ENCODE measurements at regions not wholly inside any gene's neighbourhood (a gene's known extent, or its start where the extent isn't known, plus 50 kb on each side); places are given as distances from the start of the nearest gene placed in this dataset.

GRCh38 chr2:215503381-215503780 is 67.5 kb upstream of the FN1 start (continued):
- TF ChIP-seq CHD7 (IDR thresholded peaks at IDR 0.05; ENCODE audit: insufficient replicate concordance, low read length) (no peak), POU5F1 (IDR thresholded peaks at IDR 0.05; ENCODE audit: low read depth, low read length) (no peak), TAF7 (optimal IDR thresholded peaks at IDR 0.05; ENCODE audit: borderline replicate concordance, low read depth, low read length) (no peak), BCL11A (IDR thresholded peaks at IDR 0.05; ENCODE audit: low read depth in 2 of 2, low read length in 2 of 2) (no peak), KDM4A (IDR thresholded peaks at IDR 0.05; ENCODE audit: low read depth, low read length, severe bottlenecking) (no peak), MAFK (IDR thresholded peaks at IDR 0.05; ENCODE audit: low read depth, low read length) (no peak), CTCF (IDR thresholded peaks at IDR 0.05; ENCODE audit: control extremely low read depth in 1 of 3, insufficient read depth in 1 of 3, low read depth in 1 of 3, low read length in 3 of 3) (no peak)
- TF ChIP-seq, protein P1, sequence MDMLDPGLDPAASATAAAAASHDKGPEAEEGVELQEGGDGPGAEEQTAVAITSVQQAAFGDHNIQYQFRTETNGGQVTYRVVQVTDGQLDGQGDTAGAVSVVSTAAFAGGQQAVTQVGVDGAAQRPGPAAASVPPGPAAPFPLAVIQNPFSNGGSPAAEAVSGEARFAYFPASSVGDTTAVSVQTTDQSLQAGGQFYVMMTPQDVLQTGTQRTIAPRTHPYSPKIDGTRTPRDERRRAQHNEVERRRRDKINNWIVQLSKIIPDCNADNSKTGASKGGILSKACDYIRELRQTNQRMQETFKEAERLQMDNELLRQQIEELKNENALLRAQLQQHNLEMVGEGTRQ (IDR thresholded peaks at IDR 0.05; ENCODE audit: low read length): no peak

Measured in H1 (cell line).